GM12878 (cell line): ENCODE measurements at regions not wholly inside any gene's neighbourhood (a gene's known extent, or its start where the extent isn't known, plus 50 kb on each side); places are given as distances from the start of the nearest gene placed in this dataset.

Source experiments
- ATAC-seq: fragments of 200-7000 bp; cut with Tn5 transposase; 3 replicates; pipeline ENCODE4 v1.9.1; 2020; ENCODE audit warnings: mild to moderate bottlenecking, moderate library complexity
- BruUV-seq: library from RNA; stranded (reverse); fragments of 400-500 nt; replicated peaks from 2 replicates; lab custom pipeline; 2021; lab: Mats Ljungman, UMichigan
- CTCF ChIA-PET: fragments of 300-600 bp; sonication (Branson Sonifier 250); formaldehyde crosslinking; extraction: SDS; loops from one replicate; lab custom pipeline; 2021; ENCODE audit warnings: inconsistent platforms; lab: Yijun Ruan, JAX
- POLR2A ChIA-PET: fragments of 350-600 bp; formaldehyde crosslinking; extraction: SDS; loops from one replicate; lab custom pipeline; 2021; ENCODE audit warnings: inconsistent platforms; lab: Charles Lee
- RAD21 ChIA-PET: fragments of 300-600 bp; sonication (Branson Sonifier 250); formaldehyde crosslinking; loops from one replicate; lab custom pipeline; 2023; ENCODE audit warnings: antibody characterized with exemption; ENCODE audit not compliant: unreplicated experiment; lab: Charles Lee
- SMC1A ChIA-PET: fragments of 300-600 bp; sonication (Branson Sonifier 250); formaldehyde crosslinking; loops from one replicate; lab custom pipeline; 2023; ENCODE audit not compliant: unreplicated experiment, uncharacterized antibody; lab: Charles Lee
- DNase-seq: peaks from one replicate; pipeline ENCODE4 v3.0.0-alpha.2; 2011; ENCODE audit warnings: low read depth, low spot score
- FAIRE-seq: peaks from 3 replicates; lab custom pipeline; 2011; peaks lifted over from hg19 to GRCh38; lab: Jason Lieb, UNC
- H2AFZ ChIP-seq: 2 replicates; pipeline ENCODE4 v1.6.0; 2011; ENCODE audit warnings: low read depth, low read length, control low read depth; ENCODE audit not compliant: control insufficient read depth
- H3K27ac ChIP-seq: 2 replicates; pipeline ENCODE4 v1.5.1; 2011; ENCODE audit warnings: control low read depth; ENCODE audit not compliant: control insufficient read depth, insufficient read depth
- H3K27me3 ChIP-seq, 2 experiments: replicated peaks in 1 of 2; 2 replicates each; pipeline versions ENCODE4 v1.6.0 to v1.6.1; 2011; ENCODE audit warnings: low read length in 1 of 2; ENCODE audit not compliant: control insufficient read depth in 2 of 2, insufficient read depth in 2 of 2
- H3K36me3 ChIP-seq, 2 experiments: 2 replicates each; pipeline ENCODE4 v1.5.1; 2011; ENCODE audit warnings: low read length in 1 of 2; ENCODE audit not compliant: control insufficient read depth in 2 of 2, insufficient read depth in 2 of 2
- H3K4me1 ChIP-seq: 2 replicates; pipeline ENCODE4 v1.6.1; 2011; ENCODE audit warnings: mild to moderate bottlenecking, low read length, moderate library complexity, mixed read lengths; ENCODE audit not compliant: control insufficient read depth, insufficient read depth
- H3K4me2 ChIP-seq: 2 replicates; pipeline ENCODE4 v1.6.0; 2011; ENCODE audit warnings: control low read depth; ENCODE audit not compliant: control insufficient read depth, insufficient read depth
- H3K4me3 ChIP-seq: fragments of 200-600 bp; sonication (generic); 2 replicates; pipeline ENCODE4 v1.5.1; 2016
- H3K79me2 ChIP-seq: 2 replicates; pipeline ENCODE4 v1.6.0; 2011; ENCODE audit warnings: low read length; ENCODE audit not compliant: control insufficient read depth, insufficient read depth
- H3K9ac ChIP-seq: 2 replicates; pipeline ENCODE4 v1.8.0; 2011; ENCODE audit warnings: low read length, control low read depth, mixed read lengths; ENCODE audit not compliant: control insufficient read depth, insufficient read depth
- H3K9me3 ChIP-seq: replicated peaks from 3 replicates; pipeline ENCODE4 v1.5.1; 2011; ENCODE audit warnings: mild to moderate bottlenecking, low read length; ENCODE audit not compliant: control insufficient read depth, insufficient read depth
- H4K20me1 ChIP-seq: 2 replicates; pipeline ENCODE4 v1.6.0; 2011; ENCODE audit not compliant: control insufficient read depth, insufficient read depth
- GABPA ChIP-seq: IDR thresholded peaks from 2 replicates; pipeline ENCODE4 v1.6.1; 2014; ENCODE audit warnings: antibody characterized with exemption, low read depth, mild to moderate bottlenecking, inconsistent platforms
- LARP7 ChIP-seq: fragments of 450-650 bp; IDR thresholded peaks from 2 replicates; pipeline ENCODE4 v1.6.1; 2017; ENCODE audit warnings: mild to moderate bottlenecking
- MEF2A ChIP-seq: IDR thresholded peaks from 2 replicates; pipeline ENCODE4 v1.6.1; 2011; ENCODE audit warnings: low read depth, mild to moderate bottlenecking, low read length, moderate library complexity; ENCODE audit not compliant: insufficient read depth
- MYB ChIP-seq: fragments of 150-350 bp; IDR thresholded peaks from 2 replicates; pipeline ENCODE4 v1.6.1; 2014; ENCODE audit warnings: mild to moderate bottlenecking, low read depth, low read length, borderline replicate concordance
- NRF1 ChIP-seq: conservative IDR thresholded peaks from 2 replicates; pipeline ENCODE4 v1.6.1; 2011; ENCODE audit warnings: mild to moderate bottlenecking, low read depth, low read length, improper control_type of control experiment
- PAX5 ChIP-seq: IDR thresholded peaks from 2 replicates; pipeline ENCODE4 v1.6.1; 2011; ENCODE audit warnings: low read depth, low read length, borderline replicate concordance
- PML ChIP-seq: IDR thresholded peaks from 2 replicates; pipeline ENCODE4 v1.6.1; 2012; ENCODE audit warnings: low read length, inconsistent platforms
- POLR2AphosphoS2 ChIP-seq: IDR thresholded peaks from 2 replicates; pipeline ENCODE4 v1.6.1; 2011; ENCODE audit warnings: low read depth, mild to moderate bottlenecking, low read length, improper control_type of control experiment, moderate library complexity
- RUNX3 ChIP-seq: IDR thresholded peaks from 2 replicates; pipeline ENCODE4 v1.6.1; 2012; ENCODE audit warnings: low read length, inconsistent platforms
- SIN3A ChIP-seq: IDR thresholded peaks from 2 replicates; pipeline ENCODE4 v1.6.1; 2012; ENCODE audit warnings: low read depth, low read length, improper control_type of control experiment
- STAT3 ChIP-seq: IDR thresholded peaks from 2 replicates; pipeline ENCODE4 v1.6.1; 2011; ENCODE audit warnings: low read depth, low read length, improper control_type of control experiment
- TCF12 ChIP-seq: IDR thresholded peaks from 2 replicates; pipeline ENCODE4 v1.6.1; 2011; ENCODE audit warnings: low read depth, mild to moderate bottlenecking, low read length
- ZBED1 ChIP-seq: IDR thresholded peaks from 2 replicates; pipeline ENCODE4 v1.6.1; 2016; ENCODE audit warnings: borderline replicate concordance
- WGBS: methylation state at CpG from one replicate; pipeline ENCODE4 v1.1.6; 2016; ENCODE audit warnings: low lambda C conversion rate; ENCODE audit not compliant: insufficient replicate concordance, insufficient coverage; ENCODE audit errors: missing lambda C conversion rate; 5-methylcytosine and 5-hydroxymethylcytosine counted together
- in situ Hi-C: fragments of 300-500 bp; cut with MboI; formaldehyde crosslinking; loops from 9 replicates; pipeline ENCODE4 v1.14.3; 2018; ENCODE audit warnings: mixed read lengths
- intact Hi-C: fragments of 100-400 bp; cut with micrococcal nuclease; formaldehyde crosslinking; loops from one replicate; pipeline ENCODE4 v1.14.2; 2022; ENCODE audit not compliant: unreplicated experiment
- TF ChIP-seq, protein P1 (sequence below): IDR thresholded peaks from 2 replicates; pipeline ENCODE4 v1.6.1; 2011; ENCODE audit warnings: mild to moderate bottlenecking, low read depth, low read length, moderate library complexity; ENCODE audit not compliant: insufficient replicate concordance
- TF ChIP-seq, protein P2 (sequence below): fragments of 450-650 bp; IDR thresholded peaks from 2 replicates; pipeline ENCODE4 v1.6.1; 2017; ENCODE audit warnings: antibody characterized with exemption, mild to moderate bottlenecking, moderate library complexity
- TF ChIP-seq, protein P3 (sequence below): IDR thresholded peaks from 2 replicates; pipeline ENCODE4 v1.6.1; 2011; ENCODE audit warnings: borderline replicate concordance, low read depth, mild to moderate bottlenecking, moderate library complexity, low read length; ENCODE audit not compliant: insufficient read depth, poor library complexity, severe bottlenecking
- TF ChIP-seq, protein P4 (sequence below): IDR thresholded peaks from 2 replicates; pipeline ENCODE4 v1.6.1; 2011; ENCODE audit warnings: low read depth, mild to moderate bottlenecking, low read length, moderate library complexity, borderline replicate concordance; ENCODE audit errors: extremely low read depth
- TF ChIP-seq, protein P5 (sequence below), 3 experiments: IDR thresholded peaks in 2 of 3; conservative IDR thresholded peaks in 1 of 3; 2 replicates each; pipeline ENCODE4 v1.5.1; 2011; ENCODE audit warnings: low read depth in 3 of 3, low read length in 3 of 3, mild to moderate bottlenecking in 3 of 3, control low read depth in 2 of 3, moderate library complexity in 2 of 3, inconsistent platforms in 1 of 3, mixed read lengths in 1 of 3; ENCODE audit not compliant: control insufficient read depth in 2 of 3, insufficient read depth in 1 of 3; ENCODE audit errors: extremely low read depth in 1 of 3

DNA sequence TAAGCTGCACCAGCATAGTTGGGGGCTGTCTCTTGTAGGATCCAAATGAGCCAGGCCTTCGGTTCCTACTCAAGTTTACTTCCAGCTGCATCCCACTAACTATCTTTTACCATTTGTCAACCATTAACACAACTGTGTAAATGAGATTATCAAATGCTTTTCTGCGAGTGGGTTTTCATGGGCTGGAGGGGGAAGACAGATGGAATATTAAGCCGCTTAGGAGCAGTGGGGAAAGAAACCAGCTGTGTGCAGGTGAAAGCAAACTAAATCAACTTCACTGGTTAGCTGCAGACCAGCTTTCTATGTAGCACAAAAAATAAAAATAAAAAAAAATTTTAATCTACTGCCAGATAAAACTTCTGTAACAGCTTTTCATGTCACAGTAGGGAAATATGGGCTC, 100.8 kb upstream of the FOXN2 start:
- Histone ChIP-seq H2AFZ (no peak overlapping the region), H3K27ac (no peak overlapping the region), H4K20me1 (no peaks in the 10 kb centered on the region), H3K4me1 (no peaks in the 10 kb centered on the region), H3K4me3 (no peak overlapping the region), H3K9me3 (no peaks in the 10 kb centered on the region), H3K27me3 (no peaks in the 10 kb centered on the region), H3K36me3 (no peaks in the 10 kb centered on the region), H3K4me2 (no peak overlapping the region), H3K9ac (no peak overlapping the region), H3K79me2 (no peaks in the 10 kb centered on the region)
- BruUV-seq: no TSS peak
- CTCF ChIA-PET: no interaction called here
- TF ChIP-seq SIN3A (no peak), POLR2AphosphoS2 (no peak), MEF2A (no peak), TCF12 (no peak), PAX5 (no peak), LARP7 (no peak), NRF1 (no peak), ZBED1 (no peak), PML (no peak), STAT3 (no peak), GABPA (no peak), RUNX3 (no peak), MYB (no peak)
- TF ChIP-seq, protein P1, sequence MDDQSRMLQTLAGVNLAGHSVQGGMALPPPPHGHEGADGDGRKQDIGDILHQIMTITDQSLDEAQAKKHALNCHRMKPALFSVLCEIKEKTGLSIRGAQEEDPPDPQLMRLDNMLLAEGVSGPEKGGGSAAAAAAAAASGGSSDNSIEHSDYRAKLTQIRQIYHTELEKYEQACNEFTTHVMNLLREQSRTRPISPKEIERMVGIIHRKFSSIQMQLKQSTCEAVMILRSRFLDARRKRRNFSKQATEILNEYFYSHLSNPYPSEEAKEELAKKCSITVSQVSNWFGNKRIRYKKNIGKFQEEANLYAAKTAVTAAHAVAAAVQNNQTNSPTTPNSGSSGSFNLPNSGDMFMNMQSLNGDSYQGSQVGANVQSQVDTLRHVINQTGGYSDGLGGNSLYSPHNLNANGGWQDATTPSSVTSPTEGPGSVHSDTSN: no peak
- TF ChIP-seq, protein P2, sequence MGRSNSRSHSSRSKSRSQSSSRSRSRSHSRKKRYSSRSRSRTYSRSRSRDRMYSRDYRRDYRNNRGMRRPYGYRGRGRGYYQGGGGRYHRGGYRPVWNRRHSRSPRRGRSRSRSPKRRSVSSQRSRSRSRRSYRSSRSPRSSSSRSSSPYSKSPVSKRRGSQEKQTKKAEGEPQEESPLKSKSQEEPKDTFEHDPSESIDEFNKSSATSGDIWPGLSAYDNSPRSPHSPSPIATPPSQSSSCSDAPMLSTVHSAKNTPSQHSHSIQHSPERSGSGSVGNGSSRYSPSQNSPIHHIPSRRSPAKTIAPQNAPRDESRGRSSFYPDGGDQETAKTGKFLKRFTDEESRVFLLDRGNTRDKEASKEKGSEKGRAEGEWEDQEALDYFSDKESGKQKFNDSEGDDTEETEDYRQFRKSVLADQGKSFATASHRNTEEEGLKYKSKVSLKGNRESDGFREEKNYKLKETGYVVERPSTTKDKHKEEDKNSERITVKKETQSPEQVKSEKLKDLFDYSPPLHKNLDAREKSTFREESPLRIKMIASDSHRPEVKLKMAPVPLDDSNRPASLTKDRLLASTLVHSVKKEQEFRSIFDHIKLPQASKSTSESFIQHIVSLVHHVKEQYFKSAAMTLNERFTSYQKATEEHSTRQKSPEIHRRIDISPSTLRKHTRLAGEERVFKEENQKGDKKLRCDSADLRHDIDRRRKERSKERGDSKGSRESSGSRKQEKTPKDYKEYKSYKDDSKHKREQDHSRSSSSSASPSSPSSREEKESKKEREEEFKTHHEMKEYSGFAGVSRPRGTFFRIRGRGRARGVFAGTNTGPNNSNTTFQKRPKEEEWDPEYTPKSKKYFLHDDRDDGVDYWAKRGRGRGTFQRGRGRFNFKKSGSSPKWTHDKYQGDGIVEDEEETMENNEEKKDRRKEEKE: no peak
- TF ChIP-seq, protein P3, sequence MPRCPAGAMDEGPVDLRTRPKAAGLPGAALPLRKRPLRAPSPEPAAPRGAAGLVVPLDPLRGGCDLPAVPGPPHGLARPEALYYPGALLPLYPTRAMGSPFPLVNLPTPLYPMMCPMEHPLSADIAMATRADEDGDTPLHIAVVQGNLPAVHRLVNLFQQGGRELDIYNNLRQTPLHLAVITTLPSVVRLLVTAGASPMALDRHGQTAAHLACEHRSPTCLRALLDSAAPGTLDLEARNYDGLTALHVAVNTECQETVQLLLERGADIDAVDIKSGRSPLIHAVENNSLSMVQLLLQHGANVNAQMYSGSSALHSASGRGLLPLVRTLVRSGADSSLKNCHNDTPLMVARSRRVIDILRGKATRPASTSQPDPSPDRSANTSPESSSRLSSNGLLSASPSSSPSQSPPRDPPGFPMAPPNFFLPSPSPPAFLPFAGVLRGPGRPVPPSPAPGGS: no peak
- TF ChIP-seq, protein P4, sequence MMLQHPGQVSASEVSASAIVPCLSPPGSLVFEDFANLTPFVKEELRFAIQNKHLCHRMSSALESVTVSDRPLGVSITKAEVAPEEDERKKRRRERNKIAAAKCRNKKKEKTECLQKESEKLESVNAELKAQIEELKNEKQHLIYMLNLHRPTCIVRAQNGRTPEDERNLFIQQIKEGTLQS: no peak
- TF ChIP-seq, protein P5, sequence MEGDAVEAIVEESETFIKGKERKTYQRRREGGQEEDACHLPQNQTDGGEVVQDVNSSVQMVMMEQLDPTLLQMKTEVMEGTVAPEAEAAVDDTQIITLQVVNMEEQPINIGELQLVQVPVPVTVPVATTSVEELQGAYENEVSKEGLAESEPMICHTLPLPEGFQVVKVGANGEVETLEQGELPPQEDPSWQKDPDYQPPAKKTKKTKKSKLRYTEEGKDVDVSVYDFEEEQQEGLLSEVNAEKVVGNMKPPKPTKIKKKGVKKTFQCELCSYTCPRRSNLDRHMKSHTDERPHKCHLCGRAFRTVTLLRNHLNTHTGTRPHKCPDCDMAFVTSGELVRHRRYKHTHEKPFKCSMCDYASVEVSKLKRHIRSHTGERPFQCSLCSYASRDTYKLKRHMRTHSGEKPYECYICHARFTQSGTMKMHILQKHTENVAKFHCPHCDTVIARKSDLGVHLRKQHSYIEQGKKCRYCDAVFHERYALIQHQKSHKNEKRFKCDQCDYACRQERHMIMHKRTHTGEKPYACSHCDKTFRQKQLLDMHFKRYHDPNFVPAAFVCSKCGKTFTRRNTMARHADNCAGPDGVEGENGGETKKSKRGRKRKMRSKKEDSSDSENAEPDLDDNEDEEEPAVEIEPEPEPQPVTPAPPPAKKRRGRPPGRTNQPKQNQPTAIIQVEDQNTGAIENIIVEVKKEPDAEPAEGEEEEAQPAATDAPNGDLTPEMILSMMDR (IDR thresholded peaks at IDR 0.05 in 2 of 3, conservative IDR thresholded peaks at IDR 0.05 in 1 of 3; ENCODE audit: control insufficient read depth in 2 of 3, extremely low read depth in 1 of 3, insufficient read depth in 1 of 3, low read depth in 3 of 3, low read length in 3 of 3): no peak
- POLR2A ChIA-PET: no interaction called here
- no peak for ATAC-seq
- intact Hi-C loops: no loop called here
- DNase-seq: no peak
- FAIRE-seq: no peak
- RAD21 ChIA-PET: no interaction called here
- in situ Hi-C loops: no loop called here
- 82% methylated on average over 3 of the region's 3 CpGs for WGBS
- SMC1A ChIA-PET: interaction anchor here (1.3 kb wide), 1 partner anchor 13 kb away, joined by 5 read pairs; no protein-coding TSS in a partner anchor
